H1 (cell line): ENCODE measurements at regions not wholly inside any gene's neighbourhood (a gene's known extent, or its start where the extent isn't known, plus 50 kb on each side); places are given as distances from the start of the nearest gene placed in this dataset.

Experiments used
- CTCF ChIA-PET: fragments of 300-600 bp; sonication (Branson Sonifier 250); formaldehyde crosslinking; loops from one replicate; lab custom pipeline; 2021; ENCODE audit not compliant: partially characterized antibody; lab: Charles Lee
- POLR2A ChIA-PET: fragments of 300-600 bp; sonication (Branson Sonifier 250); formaldehyde crosslinking; loops from one replicate; lab custom pipeline; 2021; ENCODE audit warnings: inconsistent platforms; ENCODE audit not compliant: partially characterized antibody; lab: Charles Lee
- DNase-seq, 2 experiments: peaks; one replicate each; pipeline versions ENCODE4 v3.0.0 to v3.0.0-alpha.2; 2010 to 2022; ENCODE audit warnings: low spot score in 2 of 2, low read depth in 1 of 2, mixed read lengths in 1 of 2
- FAIRE-seq: peaks from 2 replicates; lab custom pipeline; 2011; peaks lifted over from hg19 to GRCh38; lab: Jason Lieb, UNC
- H2AFZ ChIP-seq: 2 replicates; pipeline ENCODE4 v1.8.1; 2012; ENCODE audit warnings: low read length, inconsistent platforms
- H2AK5ac ChIP-seq: 2 replicates; pipeline ENCODE4 v1.6.1; 2013; ENCODE audit warnings: low read depth, low read length
- H2BK120ac ChIP-seq: replicated peaks from 2 replicates; pipeline ENCODE3; 2013; ENCODE audit warnings: low read depth, low read length, inconsistent platforms
- H2BK12ac ChIP-seq: 2 replicates; pipeline ENCODE4 v1.6.1; 2013; ENCODE audit warnings: low read depth, low read length
- H2BK15ac ChIP-seq: 2 replicates; pipeline ENCODE4 v1.6.1; 2013; ENCODE audit warnings: low read length
- H2BK20ac ChIP-seq: 2 replicates; pipeline ENCODE4 v1.6.1; 2013; ENCODE audit warnings: low read length
- H2BK5ac ChIP-seq: 2 replicates; pipeline ENCODE4 v1.6.1; 2013; ENCODE audit warnings: low read depth, low read length
- H3K14ac ChIP-seq: 2 replicates; pipeline ENCODE4 v1.6.1; 2013; ENCODE audit warnings: inconsistent platforms; ENCODE audit not compliant: insufficient read length
- H3K18ac ChIP-seq: 2 replicates; pipeline ENCODE4 v1.6.1; 2013; ENCODE audit warnings: low read length; ENCODE audit errors: extremely low read depth
- H3K23ac ChIP-seq: 2 replicates; pipeline ENCODE4 v1.6.1; 2013; ENCODE audit warnings: inconsistent platforms; ENCODE audit not compliant: insufficient read length
- H3K23me2 ChIP-seq: 2 replicates; pipeline ENCODE4 v1.6.1; 2013; ENCODE audit warnings: low read depth, low read length
- H3K27ac ChIP-seq: 2 replicates; pipeline ENCODE4 v1.6.1; 2011; ENCODE audit warnings: low read depth, low read length, inconsistent platforms
- H3K27me3 ChIP-seq, 4 experiments: replicated peaks in 1 of 4; 1 replicate in 1 of 4; 2 replicates in 3 of 4; pipeline versions ENCODE4 v1.6.1 to v1.8.1; 2011 to 2013; ENCODE audit warnings: low read length in 3 of 4, mild to moderate bottlenecking in 3 of 4, inconsistent platforms in 2 of 4, mixed read lengths in 2 of 4, moderate library complexity in 1 of 4; ENCODE audit not compliant: control insufficient read depth in 3 of 4, insufficient read depth in 3 of 4; ENCODE audit errors: extremely low read depth in 1 of 4
- H3K36me3 ChIP-seq, 4 experiments: 2 replicates each; pipeline versions ENCODE4 v1.6.1 to v1.8.1; 2011 to 2013; ENCODE audit warnings: mild to moderate bottlenecking in 4 of 4, low read length in 3 of 4, moderate library complexity in 2 of 4, control low read depth in 1 of 4, inconsistent platforms in 1 of 4; ENCODE audit not compliant: insufficient read depth in 4 of 4, control insufficient read depth in 2 of 4
- H3K4ac ChIP-seq: replicated peaks from 2 replicates; pipeline ENCODE3; 2013; ENCODE audit warnings: low read length, low read depth, mixed read lengths, inconsistent platforms; ENCODE audit not compliant: insufficient read length
- H3K4me1 ChIP-seq, 4 experiments: replicated peaks in 1 of 4; 1 replicate in 1 of 4; 2 replicates in 3 of 4; pipeline versions ENCODE4 v1.6.1 to v1.8.1; 2011 to 2013; ENCODE audit warnings: low read length in 3 of 4, inconsistent platforms in 2 of 4, mixed read lengths in 1 of 4; ENCODE audit not compliant: insufficient read depth in 4 of 4, control insufficient read depth in 3 of 4
- H3K4me2 ChIP-seq, 2 experiments: 2 replicates each; pipeline versions ENCODE4 v1.6.1 to v1.8.1; 2011 to 2013; ENCODE audit warnings: low read depth in 2 of 2, low read length in 2 of 2, control low read depth in 1 of 2, inconsistent platforms in 1 of 2, mild to moderate bottlenecking in 1 of 2; ENCODE audit not compliant: insufficient read depth in 1 of 2
- H3K4me3 ChIP-seq, 4 experiments: fragments of 200-600, 300-600 bp in 1 of 4; sonication (generic), shearing (Covaris generic), sonication (Bioruptor Twin) in 1 of 4; 2 replicates each; pipeline versions ENCODE4 v1.5.1 to v1.8.1; 2011 to 2016; ENCODE audit warnings: low read length in 4 of 4, low read depth in 3 of 4, control low read depth in 2 of 4, inconsistent platforms in 2 of 4, mild to moderate bottlenecking in 2 of 4, mixed read lengths in 1 of 4, moderate library complexity in 1 of 4; ENCODE audit not compliant: insufficient read depth in 2 of 4; ENCODE audit errors: extremely low read depth in 1 of 4
- H3K56ac ChIP-seq: replicated peaks from 2 replicates; pipeline ENCODE3; 2013; ENCODE audit warnings: low read depth, mild to moderate bottlenecking, mixed read lengths, low read length, inconsistent platforms; ENCODE audit not compliant: insufficient read length
- H3K79me1 ChIP-seq: 2 replicates; pipeline ENCODE4 v1.6.1; 2013; ENCODE audit warnings: low read depth, low read length, control low read depth
- H3K79me2 ChIP-seq, 2 experiments: 2 replicates each; pipeline versions ENCODE4 v1.6.1 to v1.8.1; 2012 to 2013; ENCODE audit warnings: low read length in 2 of 2, mild to moderate bottlenecking in 2 of 2, inconsistent platforms in 1 of 2; ENCODE audit not compliant: insufficient read depth in 2 of 2, control insufficient read depth in 1 of 2
- H3K9ac ChIP-seq, 4 experiments: replicated peaks in 1 of 4; 1 replicate in 1 of 4; 2 replicates in 3 of 4; pipeline versions ENCODE4 v1.6.1 to v1.8.1; 2011 to 2013; ENCODE audit warnings: low read depth in 3 of 4, low read length in 3 of 4, control low read depth in 2 of 4, mild to moderate bottlenecking in 2 of 4, moderate library complexity in 2 of 4, inconsistent platforms in 1 of 4; ENCODE audit errors: extremely low read depth in 1 of 4
- H3K9me3 ChIP-seq, 2 experiments: 2 replicates each; pipeline versions ENCODE4 v1.6.1 to v1.8.1; 2012 to 2013; ENCODE audit warnings: mild to moderate bottlenecking in 2 of 2, moderate library complexity in 2 of 2, control low read depth in 1 of 2, inconsistent platforms in 1 of 2, low read depth in 1 of 2, low read length in 1 of 2, mixed read lengths in 1 of 2; ENCODE audit not compliant: insufficient read depth in 2 of 2
- H4K20me1 ChIP-seq, 2 experiments: replicated peaks in 1 of 2; 2 replicates each; pipeline versions ENCODE3 to v1.8.1; 2011 to 2013; ENCODE audit warnings: inconsistent platforms in 2 of 2, low read length in 2 of 2, mild to moderate bottlenecking in 1 of 2; ENCODE audit not compliant: insufficient read depth in 2 of 2, control insufficient read depth in 1 of 2
- H4K5ac ChIP-seq: 2 replicates; pipeline ENCODE4 v1.6.1; 2013; ENCODE audit warnings: low read length, low read depth, mixed read lengths, inconsistent platforms; ENCODE audit not compliant: insufficient read length
- H4K8ac ChIP-seq: 2 replicates; pipeline ENCODE4 v1.8.0; 2013; ENCODE audit warnings: mild to moderate bottlenecking, moderate library complexity, low read length, inconsistent platforms; ENCODE audit not compliant: insufficient read depth; ENCODE audit errors: extremely low read depth
- H4K91ac ChIP-seq: replicated peaks from 2 replicates; pipeline ENCODE3; 2013; ENCODE audit warnings: low read length, mixed read lengths, inconsistent platforms; ENCODE audit not compliant: insufficient read length
- NANOG ChIP-seq: IDR thresholded peaks from 2 replicates; pipeline ENCODE4 v1.6.1; 2011; ENCODE audit warnings: low read length, low read depth, mild to moderate bottlenecking, inconsistent platforms; ENCODE audit not compliant: insufficient read depth, poor library complexity, severe bottlenecking
- NRF1 ChIP-seq: IDR thresholded peaks from 2 replicates; pipeline ENCODE4 v1.6.1; 2011; ENCODE audit warnings: mild to moderate bottlenecking, low read depth, low read length, improper control_type of control experiment
- RAD21 ChIP-seq, 2 experiments: IDR thresholded peaks in 1 of 2; conservative IDR thresholded peaks in 1 of 2; 2 replicates each; pipeline ENCODE4 v1.6.1; 2011; ENCODE audit warnings: low read depth in 2 of 2, low read length in 2 of 2, improper control_type of control experiment in 1 of 2, inconsistent platforms in 1 of 2, mild to moderate bottlenecking in 1 of 2, moderate library complexity in 1 of 2
- TAF1 ChIP-seq: IDR thresholded peaks from 2 replicates; pipeline ENCODE4 v1.6.1; 2011; ENCODE audit warnings: mild to moderate bottlenecking, low read depth, low read length
- WGBS, 2 experiments: shearing (Covaris generic) in 1 of 2; methylation state at CpG; one replicate each; pipeline versions ENCODE4 v1.1.6 to v1.1.7; 2013 to 2015; ENCODE audit warnings: low lambda C conversion rate in 2 of 2, mixed read lengths in 2 of 2, inconsistent platforms in 1 of 2, low coverage in 1 of 2, missing lambda C conversion rate in 1 of 2; ENCODE audit not compliant: insufficient replicate concordance in 2 of 2, insufficient coverage in 1 of 2, insufficient read length in 1 of 2; ENCODE audit errors: extremely low coverage in 1 of 2, missing lambda C conversion rate in 1 of 2; 5-methylcytosine and 5-hydroxymethylcytosine counted together

DNA sequence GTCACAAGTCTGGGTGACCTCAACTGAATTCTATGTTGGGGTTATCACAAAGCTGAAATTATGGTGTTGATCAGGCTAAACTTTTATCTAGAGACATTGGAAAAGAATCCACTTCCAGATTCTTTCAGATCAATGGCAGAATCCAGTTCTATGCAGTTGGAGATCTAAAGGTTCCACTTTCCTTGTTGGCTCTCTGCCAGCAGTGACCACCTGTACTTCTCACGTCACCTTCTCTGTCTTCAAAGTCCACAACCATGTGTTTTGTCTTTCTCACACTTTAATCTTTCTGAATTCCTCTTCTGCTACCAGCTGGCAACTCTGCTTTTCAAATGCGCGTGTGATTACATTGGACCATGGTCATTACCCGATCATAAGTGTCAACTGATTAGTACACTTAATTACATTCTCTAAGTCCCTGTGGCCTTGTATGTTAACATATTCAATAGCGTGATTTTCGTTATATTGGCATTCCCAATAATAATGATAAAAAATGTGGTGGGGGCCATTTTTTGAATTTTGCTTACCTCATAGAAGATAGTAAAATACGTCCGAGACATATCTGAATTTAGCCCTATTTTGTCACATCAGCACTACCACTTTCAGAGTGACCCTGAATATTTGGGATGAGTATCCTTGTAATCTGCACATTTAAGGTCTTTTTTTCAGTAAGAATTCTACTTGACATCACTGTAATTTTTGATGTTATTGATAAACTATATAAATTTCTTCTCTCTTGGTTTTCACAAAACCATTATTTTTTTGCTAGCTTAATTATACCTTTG, 73.7 kb upstream of the PRDM9 start:
- Histone ChIP-seq H2BK20ac (no peak overlapping the region), H3K23ac (no peak overlapping the region), H3K9me3 (peaks cover 0 to 3% of the 10 kb centered on the region in 2 experiments; a peak in 1 of 4 replicates), H2BK15ac (no peak overlapping the region), H3K14ac (no peak overlapping the region), H3K23me2 (no peaks in the 10 kb centered on the region), H2AK5ac (no peak overlapping the region), H3K36me3 (no peaks in the 10 kb centered on the region), H3K27ac (no peak overlapping the region), H4K8ac (no peak overlapping the region), H3K4me1 (no peaks in the 10 kb centered on the region), H4K91ac (no peak overlapping the region), H2BK12ac (no peak overlapping the region), H3K56ac (no peak overlapping the region), H3K9ac (no peak overlapping the region), H3K18ac (no peak overlapping the region), H3K79me1 (no peaks in the 10 kb centered on the region), H2AFZ (no peak overlapping the region), H3K4ac (no peak overlapping the region), H2BK5ac (no peak overlapping the region), H3K4me2 (no peak overlapping the region), H4K5ac (no peak overlapping the region), H3K79me2 (no peaks in the 10 kb centered on the region), H4K20me1 (no peaks in the 10 kb centered on the region), H2BK120ac (no peak overlapping the region), H3K27me3 (no peaks in the 10 kb centered on the region), H3K4me3 (no peak overlapping the region)
- 96% methylated on average over 8 of the region's 8 CpGs; no CpG with 5 or more reads in 1 of the 2 experiments for WGBS, 2 experiments
- ChIA-PET CTCF (interaction anchor here (0.8 kb wide), 1 partner anchor 28 kb away, joined by 3 read pairs; no protein-coding TSS in a partner anchor), POLR2A (no interaction called here)
- no peak for FAIRE-seq
- no peak for DNase-seq
- TF ChIP-seq NRF1 (no peak), NANOG (no peak), TAF1 (no peak), RAD21 (IDR thresholded peaks at IDR 0.05 in 1 of 2, conservative IDR thresholded peaks at IDR 0.05 in 1 of 2; ENCODE audit: low read depth in 2 of 2, low read length in 2 of 2) (no peak)
